ENCODE measurements at regions not wholly inside any gene's neighbourhood (a gene's known extent, or its start where the extent isn't known, plus 50 kb on each side); places are given as distances from the start of the nearest gene placed in this dataset.

- no peak for TF ChIP-seq EZH2 (optimal IDR thresholded peaks at IDR 0.05; ENCODE audit: low read depth, low read length)
- TF ChIP-seq EZH2phosphoT487 (IDR thresholded peaks at IDR 0.05; ENCODE audit: low read length): no peak
- TF ChIP-seq CTCF (IDR thresholded peaks at IDR 0.05; ENCODE audit: low read length): no peak
- H3K9me2 ChIP-seq (replicated peaks; ENCODE audit: insufficient read depth, low read length): no peaks in the 10 kb centered on the region
- no peaks in the 10 kb centered on the region for H3K79me2 ChIP-seq (ENCODE audit: low read length)
- no peaks in the 10 kb centered on the region for H3K27me3 ChIP-seq (replicated peaks; ENCODE audit: insufficient read depth, low read length)
- H3K9ac ChIP-seq (ENCODE audit: low read length): no peak overlapping the region
- H3K4me1 ChIP-seq (ENCODE audit: low read length): no peaks in the 10 kb centered on the region
- H3K27ac ChIP-seq (ENCODE audit: low read length): no peak overlapping the region
- no peaks in the 10 kb centered on the region for H3F3A ChIP-seq (ENCODE audit: insufficient read depth, low read length)
- H3K9me3 ChIP-seq (replicated peaks; ENCODE audit: insufficient read depth, low read length): no peaks in the 10 kb centered on the region
- H3K4me3 ChIP-seq (ENCODE audit: low read length): no peak overlapping the region
- H3K36me3 ChIP-seq (replicated peaks; ENCODE audit: insufficient read depth, low read length): no peaks in the 10 kb centered on the region
- H4K20me1 ChIP-seq (ENCODE audit: insufficient read depth, low read length): no peaks in the 10 kb centered on the region
- DNase-seq: no peak
- H3K4me2 ChIP-seq (ENCODE audit: low read depth, low read length): no peak overlapping the region
- no peak overlapping the region for H2AFZ ChIP-seq (ENCODE audit: low read length)
Measured at GRCh38 chr2:182631299-182631698, 84.8 kb upstream of the DNAJC10 start.

- H3K27me3 ChIP-seq (replicated peaks; ENCODE audit: insufficient read depth, low read length): no peaks in the 10 kb centered on the region
- TF ChIP-seq EZH2 (optimal IDR thresholded peaks at IDR 0.05; ENCODE audit: low read depth, low read length): no peak
- no peak for TF ChIP-seq CTCF (IDR thresholded peaks at IDR 0.05; ENCODE audit: low read length)
- TF ChIP-seq EZH2phosphoT487 (IDR thresholded peaks at IDR 0.05; ENCODE audit: low read length): no peak
- H3K36me3 ChIP-seq (replicated peaks; ENCODE audit: insufficient read depth, low read length): no peaks in the 10 kb centered on the region
- no peak for DNase-seq
- no peak overlapping the region for H3K4me2 ChIP-seq (ENCODE audit: low read depth, low read length)
- no peaks in the 10 kb centered on the region for H3K79me2 ChIP-seq (ENCODE audit: low read length)
- H3K4me3 ChIP-seq (ENCODE audit: low read length): no peak overlapping the region
- no peak overlapping the region for H2AFZ ChIP-seq (ENCODE audit: low read length)
- H3K4me1 ChIP-seq (ENCODE audit: low read length): no peaks in the 10 kb centered on the region
- H3K9me3 ChIP-seq (replicated peaks; ENCODE audit: insufficient read depth, low read length): no peaks in the 10 kb centered on the region
- H4K20me1 ChIP-seq (ENCODE audit: insufficient read depth, low read length): no peaks in the 10 kb centered on the region
- no peak overlapping the region for H3K27ac ChIP-seq (ENCODE audit: low read length)
- H3K9me2 ChIP-seq (replicated peaks; ENCODE audit: insufficient read depth, low read length): no peaks in the 10 kb centered on the region
- H3K9ac ChIP-seq (ENCODE audit: low read length): no peak overlapping the region
- no peaks in the 10 kb centered on the region for H3F3A ChIP-seq (ENCODE audit: insufficient read depth, low read length)
Measured at GRCh38 chr2:182634386-182634785, 81.7 kb upstream of the DNAJC10 start.

- Histone ChIP-seq H4K20me1 (ENCODE audit: insufficient read depth, low read length) (no peaks in the 10 kb centered on the region), H2AFZ (ENCODE audit: low read length) (no peak overlapping the region), H3K79me2 (ENCODE audit: low read length) (no peaks in the 10 kb centered on the region), H3F3A (ENCODE audit: insufficient read depth, low read length) (no peaks in the 10 kb centered on the region), H3K9me3 (replicated peaks; ENCODE audit: insufficient read depth, low read length) (no peaks in the 10 kb centered on the region), H3K9ac (ENCODE audit: low read length) (no peak overlapping the region), H3K9me2 (replicated peaks; ENCODE audit: insufficient read depth, low read length) (no peaks in the 10 kb centered on the region), H3K36me3 (replicated peaks; ENCODE audit: insufficient read depth, low read length) (no peaks in the 10 kb centered on the region), H3K4me1 (ENCODE audit: low read length) (no peaks in the 10 kb centered on the region), H3K4me3 (ENCODE audit: low read length) (no peak overlapping the region), H3K27ac (ENCODE audit: low read length) (no peak overlapping the region), H3K4me2 (ENCODE audit: low read depth, low read length) (no peak overlapping the region), H3K27me3 (replicated peaks; ENCODE audit: insufficient read depth, low read length) (no peaks in the 10 kb centered on the region)
- DNase-seq: no peak
- TF ChIP-seq CTCF (IDR thresholded peaks at IDR 0.05; ENCODE audit: low read length) (no peak), EZH2 (optimal IDR thresholded peaks at IDR 0.05; ENCODE audit: low read depth, low read length) (no peak), EZH2phosphoT487 (IDR thresholded peaks at IDR 0.05; ENCODE audit: low read length) (no peak)
Measured at GRCh38 chr2:182636699-182637098, 79.4 kb upstream of the DNAJC10 start.

Measured in MM.1S (cell line).